OCI-LY1 (cell line): ENCODE measurements at regions not wholly inside any gene's neighbourhood (a gene's known extent, or its start where the extent isn't known, plus 50 kb on each side); places are given as distances from the start of the nearest gene placed in this dataset.

Experiments used
- H2AFZ ChIP-seq: fragments of 200-600 bp; sonication (generic), shearing (Covaris generic); 2 replicates; pipeline ENCODE4 v1.6.0; 2014; ENCODE audit warnings: antibody characterized with exemption, mild to moderate bottlenecking, low read length
- H3F3A ChIP-seq: fragments of 200-600 bp; sonication (generic), shearing (Covaris generic); 2 replicates; pipeline ENCODE4 v1.6.0; 2014; ENCODE audit warnings: mild to moderate bottlenecking, antibody characterized with exemption, low read length, moderate library complexity; ENCODE audit not compliant: insufficient read depth
- H3K27ac ChIP-seq: fragments of 200-600 bp; sonication (generic); 2 replicates; pipeline ENCODE4 v1.5.1; 2014; ENCODE audit warnings: low read length, mixed run types, mild to moderate bottlenecking, low read depth; ENCODE audit not compliant: poor library complexity, severe bottlenecking
- H3K27me3 ChIP-seq: fragments of 200-600 bp; sonication (generic); 2 replicates; pipeline ENCODE4 v1.6.0; 2014; ENCODE audit warnings: antibody characterized with exemption, mild to moderate bottlenecking, low read length, moderate library complexity; ENCODE audit not compliant: insufficient read depth
- H3K36me3 ChIP-seq: fragments of 200-600 bp; sonication (generic); 2 replicates; pipeline ENCODE4 v1.6.1; 2014; ENCODE audit warnings: mild to moderate bottlenecking, antibody characterized with exemption, low read length, moderate library complexity, mixed read lengths; ENCODE audit not compliant: insufficient read depth
- H3K4me1 ChIP-seq: fragments of 200-600 bp; sonication (generic); 2 replicates; pipeline ENCODE4 v1.5.1; 2014; ENCODE audit warnings: mild to moderate bottlenecking, low read length, moderate library complexity; ENCODE audit not compliant: insufficient read depth, severe bottlenecking
- H3K4me2 ChIP-seq: fragments of 200-600 bp; sonication (generic), shearing (Covaris generic); 2 replicates; pipeline ENCODE4 v1.6.1; 2014; ENCODE audit warnings: low read length
- H3K4me3 ChIP-seq: fragments of 200-600 bp; sonication (generic); 2 replicates; pipeline ENCODE4 v1.5.1; 2014; ENCODE audit warnings: low read length, low read depth, mild to moderate bottlenecking, mixed read lengths; ENCODE audit not compliant: poor library complexity, severe bottlenecking
- H3K79me2 ChIP-seq: fragments of 200-600 bp; shearing (Covaris generic); 2 replicates; pipeline ENCODE4 v1.6.1; 2016; ENCODE audit warnings: mixed run types, low read length, mixed read lengths; ENCODE audit not compliant: insufficient read depth
- H3K9ac ChIP-seq: fragments of 200-600 bp; sonication (generic), shearing (Covaris generic); 2 replicates; pipeline ENCODE4 v1.6.1; 2014; ENCODE audit warnings: mild to moderate bottlenecking, low read length, mixed read lengths
- H3K9me2 ChIP-seq: fragments of 200-600 bp; sonication (generic), shearing (Covaris generic); 2 replicates; pipeline ENCODE4 v1.6.1; 2014; ENCODE audit warnings: low read depth, mild to moderate bottlenecking, low read length, mixed read lengths
- H3K9me3 ChIP-seq: fragments of 200-600 bp; shearing (Covaris generic); 2 replicates; pipeline ENCODE4 v1.6.1; 2014; ENCODE audit warnings: low read length, mixed read lengths
- H4K20me1 ChIP-seq: fragments of 200-600 bp; sonication (generic), shearing (Covaris generic); 2 replicates; pipeline ENCODE4 v1.6.0; 2016; ENCODE audit warnings: mild to moderate bottlenecking, low read length; ENCODE audit not compliant: insufficient read depth
- EZH2 ChIP-seq: fragments of 200-600 bp; sonication (generic), shearing (Covaris generic); IDR thresholded peaks from 2 replicates; pipeline ENCODE4 v1.8.0; 2017; ENCODE audit warnings: borderline replicate concordance, mixed run types, mild to moderate bottlenecking, antibody characterized with exemption, low read length, moderate library complexity, mixed read lengths
- TF ChIP-seq, protein P1 (sequence below): fragments of 200-600 bp; sonication (generic), shearing (Covaris generic); IDR thresholded peaks from 2 replicates; pipeline ENCODE4 v1.5.1; 2017; ENCODE audit warnings: mild to moderate bottlenecking, antibody characterized with exemption, low read length, moderate library complexity, mixed read lengths

DNA sequence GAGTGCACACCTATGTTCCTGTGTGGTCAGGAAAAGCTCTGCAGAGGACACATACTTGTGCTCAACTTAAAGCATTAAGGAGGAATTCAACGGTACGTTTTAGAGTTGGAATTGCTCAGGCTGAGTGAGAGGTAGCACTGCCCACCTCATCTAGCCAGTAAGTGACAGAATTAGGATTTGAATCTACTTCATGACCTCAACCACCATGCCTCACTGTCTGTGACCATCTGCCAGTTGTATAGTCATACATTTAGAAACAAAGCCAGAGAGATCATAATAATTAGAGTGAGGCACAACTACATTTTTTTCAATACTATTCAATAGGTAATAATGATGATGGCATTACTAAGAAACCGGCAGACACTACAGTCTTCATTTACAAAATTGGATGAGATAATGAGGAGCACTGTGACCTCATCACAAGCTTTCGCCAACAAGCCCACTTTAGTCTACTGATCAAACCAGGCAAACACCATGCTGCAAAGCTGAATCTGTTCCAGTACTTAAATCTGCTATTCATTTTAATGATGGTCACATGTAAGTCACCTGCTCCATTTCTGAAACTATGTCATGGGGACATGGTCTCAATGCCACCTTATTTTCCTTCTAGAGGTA, 1018.4 kb downstream of the TMEM182 start:
- H3K9me3 ChIP-seq: no peaks in the 10 kb centered on the region
- H2AFZ ChIP-seq: no peak overlapping the region
- H3K9me2 ChIP-seq: no peaks in the 10 kb centered on the region
- no peak overlapping the region for H3K4me2 ChIP-seq
- H3K27me3 ChIP-seq: no peaks in the 10 kb centered on the region
- H4K20me1 ChIP-seq: no peaks in the 10 kb centered on the region
- no peak overlapping the region for H3K27ac ChIP-seq
- no peaks in the 10 kb centered on the region for H3K4me1 ChIP-seq
- H3K36me3 ChIP-seq: no peaks in the 10 kb centered on the region
- H3K9ac ChIP-seq: no peak overlapping the region
- TF ChIP-seq, protein P1, sequence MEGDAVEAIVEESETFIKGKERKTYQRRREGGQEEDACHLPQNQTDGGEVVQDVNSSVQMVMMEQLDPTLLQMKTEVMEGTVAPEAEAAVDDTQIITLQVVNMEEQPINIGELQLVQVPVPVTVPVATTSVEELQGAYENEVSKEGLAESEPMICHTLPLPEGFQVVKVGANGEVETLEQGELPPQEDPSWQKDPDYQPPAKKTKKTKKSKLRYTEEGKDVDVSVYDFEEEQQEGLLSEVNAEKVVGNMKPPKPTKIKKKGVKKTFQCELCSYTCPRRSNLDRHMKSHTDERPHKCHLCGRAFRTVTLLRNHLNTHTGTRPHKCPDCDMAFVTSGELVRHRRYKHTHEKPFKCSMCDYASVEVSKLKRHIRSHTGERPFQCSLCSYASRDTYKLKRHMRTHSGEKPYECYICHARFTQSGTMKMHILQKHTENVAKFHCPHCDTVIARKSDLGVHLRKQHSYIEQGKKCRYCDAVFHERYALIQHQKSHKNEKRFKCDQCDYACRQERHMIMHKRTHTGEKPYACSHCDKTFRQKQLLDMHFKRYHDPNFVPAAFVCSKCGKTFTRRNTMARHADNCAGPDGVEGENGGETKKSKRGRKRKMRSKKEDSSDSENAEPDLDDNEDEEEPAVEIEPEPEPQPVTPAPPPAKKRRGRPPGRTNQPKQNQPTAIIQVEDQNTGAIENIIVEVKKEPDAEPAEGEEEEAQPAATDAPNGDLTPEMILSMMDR: no peak
- TF ChIP-seq EZH2: no peak
- no peak overlapping the region for H3K4me3 ChIP-seq
- H3K79me2 ChIP-seq: no peaks in the 10 kb centered on the region
- H3F3A ChIP-seq: no peaks in the 10 kb centered on the region

DNA sequence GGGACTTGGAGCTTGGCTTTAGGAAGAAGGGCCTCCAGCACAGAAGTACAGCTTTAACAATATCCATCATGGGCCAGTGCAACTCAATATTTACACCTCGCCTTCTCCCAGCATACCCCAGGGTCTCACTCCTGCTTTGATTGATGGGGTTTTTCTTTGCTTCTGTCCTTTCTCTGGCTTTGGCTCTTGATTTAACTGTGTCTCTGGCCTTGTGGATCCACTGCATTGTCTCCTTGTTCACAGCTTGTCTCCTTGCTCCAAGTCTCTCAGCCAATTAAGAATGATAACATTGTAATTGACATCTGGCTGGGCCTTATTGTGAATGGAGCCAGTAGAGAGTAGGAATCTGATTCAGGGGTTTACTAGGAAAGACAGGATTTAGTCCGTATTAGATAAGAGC, 1019.5 kb downstream of the TMEM182 start:
- H3K9me2 ChIP-seq: no peaks in the 10 kb centered on the region
- no peak overlapping the region for H2AFZ ChIP-seq
- no peak overlapping the region for H3K4me2 ChIP-seq
- H3K4me3 ChIP-seq: no peak overlapping the region
- TF ChIP-seq EZH2: no peak
- TF ChIP-seq, protein P1: no peak
- H3F3A ChIP-seq: no peaks in the 10 kb centered on the region
- H3K36me3 ChIP-seq: no peaks in the 10 kb centered on the region
- H3K9me3 ChIP-seq: no peaks in the 10 kb centered on the region
- no peaks in the 10 kb centered on the region for H3K27me3 ChIP-seq
- H3K79me2 ChIP-seq: no peaks in the 10 kb centered on the region
- H3K4me1 ChIP-seq: no peaks in the 10 kb centered on the region
- H4K20me1 ChIP-seq: no peaks in the 10 kb centered on the region
- no peak overlapping the region for H3K27ac ChIP-seq
- no peak overlapping the region for H3K9ac ChIP-seq

DNA sequence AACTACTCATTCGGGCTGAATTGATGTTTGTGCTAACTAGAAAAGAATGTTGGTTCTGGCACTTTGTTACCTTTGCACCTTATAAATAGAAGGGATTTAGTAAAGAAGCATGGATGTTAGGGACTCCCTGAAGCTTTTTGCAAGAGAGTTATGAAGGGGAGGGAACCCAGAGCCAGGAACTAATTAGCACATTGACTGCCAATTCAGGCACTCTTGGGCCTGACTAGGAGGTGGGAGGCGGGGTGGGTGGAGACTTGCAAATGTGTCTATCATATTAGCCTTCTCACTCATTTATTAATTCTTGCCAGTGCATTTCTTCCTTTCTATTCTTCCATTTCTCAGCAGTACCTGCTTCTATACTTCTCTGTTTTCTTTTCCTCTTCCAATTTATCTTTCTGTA, 1022.4 kb downstream of the TMEM182 start:
- no peaks in the 10 kb centered on the region for H3K36me3 ChIP-seq
- no peaks in the 10 kb centered on the region for H3F3A ChIP-seq
- no peak overlapping the region for H2AFZ ChIP-seq
- no peaks in the 10 kb centered on the region for H3K27me3 ChIP-seq
- H3K4me1 ChIP-seq: no peaks in the 10 kb centered on the region
- H3K9ac ChIP-seq: no peak overlapping the region
- H3K4me3 ChIP-seq: no peak overlapping the region
- no peaks in the 10 kb centered on the region for H3K9me3 ChIP-seq
- no peak overlapping the region for H3K4me2 ChIP-seq
- H3K79me2 ChIP-seq: no peaks in the 10 kb centered on the region
- TF ChIP-seq, protein P1: no peak
- no peak for TF ChIP-seq EZH2
- H3K27ac ChIP-seq: no peak overlapping the region
- no peaks in the 10 kb centered on the region for H4K20me1 ChIP-seq
- H3K9me2 ChIP-seq: no peaks in the 10 kb centered on the region
